GM12892 (cell line): ENCODE measurements at regions not wholly inside any gene's neighbourhood (a gene's known extent, or its start where the extent isn't known, plus 50 kb on each side); places are given as distances from the start of the nearest gene placed in this dataset.

Experiments used
- DNase-seq: peaks from one replicate; pipeline ENCODE4 v3.0.0; 2011; ENCODE audit not compliant: insufficient read length
- FAIRE-seq: peaks from 2 replicates; lab custom pipeline; 2011; peaks lifted over from hg19 to GRCh38; lab: Jason Lieb, UNC
- POLR2A ChIP-seq: IDR thresholded peaks from 2 replicates; pipeline ENCODE4 v1.6.1; 2011; ENCODE audit warnings: low read depth, low read length, control low read depth
- POLR2AphosphoS5 ChIP-seq: IDR thresholded peaks from 2 replicates; pipeline ENCODE4 v1.6.1; 2011; ENCODE audit warnings: low read depth, low read length, control low read depth
- TAF1 ChIP-seq: IDR thresholded peaks from 2 replicates; pipeline ENCODE4 v1.6.1; 2011; ENCODE audit warnings: low read depth, mild to moderate bottlenecking, control low read depth, low read length, borderline replicate concordance

- TF ChIP-seq POLR2A (no peak), TAF1 (no peak), POLR2AphosphoS5 (no peak)
- FAIRE-seq, result no peak
Measured at GRCh38 chr2:155178921-155179320, 480.4 kb downstream of the KCNJ3 start.

GRCh38 chr2:155176345-155176744 is 477.9 kb downstream of the KCNJ3 start:
- DNase-seq, result no peak
- TF ChIP-seq TAF1 (no peak), POLR2A (no peak), POLR2AphosphoS5 (no peak)
- no peak for FAIRE-seq

More at GRCh38 chr2:155178921-155179320, 480.4 kb downstream of the KCNJ3 start:
- no peak for DNase-seq

GRCh38 chr2:155169317-155169716 is 470.8 kb downstream of the KCNJ3 start:
- DNase-seq, result no peak
- FAIRE-seq, result no peak
- TF ChIP-seq POLR2A (no peak), POLR2AphosphoS5 (no peak), TAF1 (no peak)

- no peak for FAIRE-seq
- DNase-seq, result no peak
- no peak for TF ChIP-seq POLR2A
Measured at GRCh38 chr2:155162494-155162893, 464.0 kb downstream of the KCNJ3 start.

GRCh38 chr2:155161314-155161713 is 462.8 kb downstream of the KCNJ3 start:
- no peak for TF ChIP-seq POLR2AphosphoS5
- no peak for TF ChIP-seq POLR2A
- no peak for TF ChIP-seq TAF1
- FAIRE-seq, result no peak

GRCh38 chr2:155157711-155158110 is 459.2 kb downstream of the KCNJ3 start:
- TF ChIP-seq POLR2A (no peak), POLR2AphosphoS5 (no peak)
- FAIRE-seq, result no peak
- DNase-seq, result no peak

More at GRCh38 chr2:155161314-155161713, 462.8 kb downstream of the KCNJ3 start:
- DNase-seq, result no peak

- TF ChIP-seq POLR2A (no peak), TAF1 (no peak), POLR2AphosphoS5 (no peak)
- FAIRE-seq (no peak), DNase-seq (no peak)
Measured at GRCh38 chr2:155157065-155157464, 458.6 kb downstream of the KCNJ3 start.

- TF ChIP-seq POLR2AphosphoS5 (no peak), POLR2A (no peak), TAF1 (no peak)
- FAIRE-seq, result no peak
- DNase-seq, result no peak
Measured at GRCh38 chr2:155151945-155152344, 453.4 kb downstream of the KCNJ3 start.

- no peak for DNase-seq
- TF ChIP-seq POLR2A (no peak), POLR2AphosphoS5 (no peak), TAF1 (no peak)
Measured at GRCh38 chr2:155151472-155151871, 453.0 kb downstream of the KCNJ3 start.

GRCh38 chr2:155145758-155146229 is 447.3 kb downstream of the KCNJ3 start:
- TF ChIP-seq POLR2AphosphoS5 (no peak), TAF1 (no peak), POLR2A (no peak)
- DNase-seq (peak; percentile 8), FAIRE-seq (peak; percentile 85)

More at GRCh38 chr2:155151472-155151871, 453.0 kb downstream of the KCNJ3 start:
- no peak for FAIRE-seq

- TF ChIP-seq TAF1 (no peak), POLR2A (no peak), POLR2AphosphoS5 (no peak)
- FAIRE-seq (peak; percentile 46), DNase-seq (no peak)
Measured at GRCh38 chr2:155141418-155141817, 442.9 kb downstream of the KCNJ3 start.

GRCh38 chr2:155125585-155126230 is 427.2 kb downstream of the KCNJ3 start:
- no peak for TF ChIP-seq POLR2A
- no peak for TF ChIP-seq POLR2AphosphoS5
- TF ChIP-seq TAF1, result no peak
- peak; percentile 27 for FAIRE-seq

GRCh38 chr2:155115846-155116245 is 417.4 kb downstream of the KCNJ3 start:
- DNase-seq (no peak), FAIRE-seq (no peak)
- TF ChIP-seq TAF1 (no peak), POLR2AphosphoS5 (no peak), POLR2A (no peak)

More at GRCh38 chr2:155125585-155126230, 427.2 kb downstream of the KCNJ3 start:
- DNase-seq, result no peak
